ENCODE measurements at regions not wholly inside any gene's neighbourhood (a gene's known extent, or its start where the extent isn't known, plus 50 kb on each side); places are given as distances from the start of the nearest gene placed in this dataset.

DNA sequence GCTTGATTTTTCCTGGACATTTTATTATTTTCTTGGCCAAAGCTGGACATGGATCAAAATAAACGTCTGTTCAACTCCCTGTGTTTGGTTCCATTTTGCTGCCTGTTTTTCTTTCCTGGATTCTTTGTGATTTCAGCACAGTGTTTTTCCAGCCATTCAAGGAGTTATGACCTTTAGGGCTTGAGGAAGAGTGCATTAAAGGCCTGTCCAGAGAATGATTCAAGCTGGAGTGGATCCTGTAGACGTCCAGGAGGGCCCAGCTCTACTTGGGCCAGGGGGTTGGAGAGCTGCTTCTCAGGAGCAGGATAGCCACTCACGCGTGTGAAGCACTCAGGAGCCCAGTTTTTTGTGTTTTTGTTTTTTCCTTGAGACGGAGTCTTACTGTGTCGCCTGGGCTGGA lies 56.5 kb upstream of the IER3 start:
- Histone ChIP-seq H3K27me3 (ENCODE audit: control insufficient read depth in 1 of 2, insufficient read depth in 2 of 2, low read length in 2 of 2) (no peaks in the 10 kb centered on the region), H3K4me1 (ENCODE audit: insufficient read depth, low read length) (peaks cover 4% of the 10 kb centered on the region), H3K9me3 (ENCODE audit: control insufficient read depth in 1 of 2, insufficient read depth in 1 of 2, low read length in 2 of 2) (no peaks in the 10 kb centered on the region), H3K4me3 (ENCODE audit: low read length) (no peak overlapping the region), H3K36me3 (ENCODE audit: insufficient read depth, low read length) (no peaks in the 10 kb centered on the region), H3K27ac (ENCODE audit: low read depth in 1 of 2, low read length in 2 of 2) (no peak overlapping the region)
- no peaks in the 10 kb centered on the region for H3K27me3 Mint-ChIP-seq
- intact Hi-C loops (cut with DNase I, micrococcal nuclease), result no loop called here
- H3K4me1 Mint-ChIP-seq (ENCODE audit: low read depth), result peaks cover 28% of the 10 kb centered on the region
- DNase-seq (no peak), ATAC-seq (ENCODE audit: poor library complexity) (no peak)
- TF ChIP-seq, protein P1, sequence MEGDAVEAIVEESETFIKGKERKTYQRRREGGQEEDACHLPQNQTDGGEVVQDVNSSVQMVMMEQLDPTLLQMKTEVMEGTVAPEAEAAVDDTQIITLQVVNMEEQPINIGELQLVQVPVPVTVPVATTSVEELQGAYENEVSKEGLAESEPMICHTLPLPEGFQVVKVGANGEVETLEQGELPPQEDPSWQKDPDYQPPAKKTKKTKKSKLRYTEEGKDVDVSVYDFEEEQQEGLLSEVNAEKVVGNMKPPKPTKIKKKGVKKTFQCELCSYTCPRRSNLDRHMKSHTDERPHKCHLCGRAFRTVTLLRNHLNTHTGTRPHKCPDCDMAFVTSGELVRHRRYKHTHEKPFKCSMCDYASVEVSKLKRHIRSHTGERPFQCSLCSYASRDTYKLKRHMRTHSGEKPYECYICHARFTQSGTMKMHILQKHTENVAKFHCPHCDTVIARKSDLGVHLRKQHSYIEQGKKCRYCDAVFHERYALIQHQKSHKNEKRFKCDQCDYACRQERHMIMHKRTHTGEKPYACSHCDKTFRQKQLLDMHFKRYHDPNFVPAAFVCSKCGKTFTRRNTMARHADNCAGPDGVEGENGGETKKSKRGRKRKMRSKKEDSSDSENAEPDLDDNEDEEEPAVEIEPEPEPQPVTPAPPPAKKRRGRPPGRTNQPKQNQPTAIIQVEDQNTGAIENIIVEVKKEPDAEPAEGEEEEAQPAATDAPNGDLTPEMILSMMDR (IDR thresholded peaks at IDR 0.05), result no peak
- H3K4me3 Mint-ChIP-seq, result no peak overlapping the region
- H3K9me3 Mint-ChIP-seq, result no peaks in the 10 kb centered on the region
- POLR2A ChIA-PET, result interaction anchor here (0.6 to 1.8 kb wide), 3 partner anchors 9 to 31 kb away, joined by 3 to 5 read pairs (median 4); no protein-coding TSS in a partner anchor
- no peak overlapping the region for H3K27ac Mint-ChIP-seq
- CTCF ChIA-PET, result no interaction called here
- H3K36me3 Mint-ChIP-seq (ENCODE audit: low read depth), result no peaks in the 10 kb centered on the region

- no peak for ATAC-seq (ENCODE audit: poor library complexity)
- CTCF ChIA-PET, result no interaction called here
Measured at GRCh38 chr6:30799210-30799609, 54.9 kb upstream of the IER3 start.

DNA sequence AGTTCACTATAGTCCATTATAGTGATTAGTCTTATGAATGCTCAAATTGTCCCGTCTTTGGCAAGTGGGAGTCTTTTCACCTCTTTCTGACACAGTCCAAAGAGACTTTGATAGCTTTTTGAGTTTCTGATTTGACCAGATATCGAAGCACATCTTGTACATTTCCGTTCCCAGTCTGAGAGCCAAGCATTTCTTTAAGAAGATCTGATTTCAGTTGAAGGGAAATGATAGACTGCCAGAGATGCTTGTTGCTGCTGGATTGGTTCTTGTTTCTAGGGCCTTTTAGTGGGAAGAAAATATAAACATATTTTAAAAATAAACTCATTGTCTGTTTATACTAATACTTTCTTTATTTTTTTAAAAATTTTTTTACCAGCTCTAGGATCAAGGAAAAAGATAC lies 54.1 kb upstream of the IER3 start:
- Mint-ChIP-seq H3K9me3 (no peaks in the 10 kb centered on the region), H3K4me3 (no peak overlapping the region), H3K27ac (no peak overlapping the region), H3K4me1 (ENCODE audit: low read depth) (peaks cover 39% of the 10 kb centered on the region), H3K36me3 (ENCODE audit: low read depth) (no peaks in the 10 kb centered on the region), H3K27me3 (no peaks in the 10 kb centered on the region)
- Histone ChIP-seq H3K4me3 (ENCODE audit: low read length) (no peak overlapping the region), H3K4me1 (ENCODE audit: insufficient read depth, low read length) (peaks cover 21% of the 10 kb centered on the region), H3K9me3 (ENCODE audit: control insufficient read depth in 1 of 2, insufficient read depth in 1 of 2, low read length in 2 of 2) (no peaks in the 10 kb centered on the region), H3K36me3 (ENCODE audit: insufficient read depth, low read length) (no peaks in the 10 kb centered on the region), H3K27me3 (ENCODE audit: control insufficient read depth in 1 of 2, insufficient read depth in 2 of 2, low read length in 2 of 2) (no peaks in the 10 kb centered on the region), H3K27ac (ENCODE audit: low read depth in 1 of 2, low read length in 2 of 2) (no peak overlapping the region)
- ATAC-seq (ENCODE audit: poor library complexity) (no peak), DNase-seq (no peak)
- CTCF ChIA-PET, result no interaction called here
- intact Hi-C loops (cut with DNase I, micrococcal nuclease), result no loop called here
- POLR2A ChIA-PET, result interaction anchor here (0.6 kb wide), 1 partner anchor 63 kb away, joined by 3 read pairs; no protein-coding TSS in a partner anchor
- TF ChIP-seq, protein P1 (IDR thresholded peaks at IDR 0.05), result no peak

More at GRCh38 chr6:30799210-30799609, 54.9 kb upstream of the IER3 start:
- no peaks in the 10 kb centered on the region for H3K27me3 ChIP-seq (ENCODE audit: control insufficient read depth in 1 of 2, insufficient read depth in 2 of 2, low read length in 2 of 2)
- Mint-ChIP-seq H3K27me3 (no peaks in the 10 kb centered on the region), H3K9me3 (no peaks in the 10 kb centered on the region), H3K4me1 (ENCODE audit: low read depth) (peaks cover 34% of the 10 kb centered on the region), H3K27ac (no peak overlapping the region), H3K4me3 (no peak overlapping the region), H3K36me3 (ENCODE audit: low read depth) (no peaks in the 10 kb centered on the region)
- peaks cover 16% of the 10 kb centered on the region for H3K4me1 ChIP-seq (ENCODE audit: insufficient read depth, low read length)
- no peak overlapping the region for H3K4me3 ChIP-seq (ENCODE audit: low read length)
- no peak overlapping the region for H3K27ac ChIP-seq (ENCODE audit: low read depth in 1 of 2, low read length in 2 of 2)
- POLR2A ChIA-PET, result interaction anchor here (0.6 kb wide), 1 partner anchor 63 kb away, joined by 3 read pairs; no protein-coding TSS in a partner anchor
- H3K36me3 ChIP-seq (ENCODE audit: insufficient read depth, low read length), result no peaks in the 10 kb centered on the region
- TF ChIP-seq, protein P1 (IDR thresholded peaks at IDR 0.05), result no peak
- intact Hi-C loops (cut with DNase I, micrococcal nuclease), result no loop called here
- DNase-seq, result no peak
- H3K9me3 ChIP-seq (ENCODE audit: control insufficient read depth in 1 of 2, insufficient read depth in 1 of 2, low read length in 2 of 2), result no peaks in the 10 kb centered on the region
